ENCODE measurements at regions not wholly inside any gene's neighbourhood (a gene's known extent, or its start where the extent isn't known, plus 50 kb on each side); places are given as distances from the start of the nearest gene placed in this dataset.

GRCh38 chr1:59232216-59232615 is 64.7 kb upstream of the FGGY start:
- H3K36me3 Mint-ChIP-seq (ENCODE audit: insufficient read depth, unreplicated experiment) = no peaks in the 10 kb centered on the region
- intact Hi-C loops (cut with micrococcal nuclease; ENCODE audit: unreplicated experiment) = no loop called here
- no peak for DNase-seq
- TF ChIP-seq CTCF (IDR thresholded peaks at IDR 0.05; ENCODE audit: unreplicated experiment) = no peak
- no TSS peak for BruUV-seq (replicated peaks)
- H3K9me3 Mint-ChIP-seq (ENCODE audit: low read depth, unreplicated experiment) = no peaks in the 10 kb centered on the region
- CTCF ChIA-PET = interaction anchor here (1.1 kb wide), 1 partner anchor 9 kb away, joined by 5 read pairs; no protein-coding TSS in a partner anchor
- no peaks in the 10 kb centered on the region for H3K27me3 Mint-ChIP-seq (ENCODE audit: unreplicated experiment)
- H3K4me3 Mint-ChIP-seq (ENCODE audit: low read depth, unreplicated experiment) = no peak overlapping the region
- no peaks in the 10 kb centered on the region for H3K4me1 Mint-ChIP-seq (ENCODE audit: low read depth, unreplicated experiment)
- no peak overlapping the region for H3K27ac Mint-ChIP-seq (ENCODE audit: unreplicated experiment)

GRCh38 chr1:59233444-59233843 is 63.5 kb upstream of the FGGY start:
- no peaks in the 10 kb centered on the region for H3K27me3 Mint-ChIP-seq (ENCODE audit: unreplicated experiment)
- H3K9me3 Mint-ChIP-seq (ENCODE audit: low read depth, unreplicated experiment) = no peaks in the 10 kb centered on the region
- no peaks in the 10 kb centered on the region for H3K4me1 Mint-ChIP-seq (ENCODE audit: low read depth, unreplicated experiment)
- CTCF ChIA-PET = interaction anchor here (1.1 kb wide), 1 partner anchor 8 kb away, joined by 5 read pairs; no protein-coding TSS in a partner anchor
- intact Hi-C loops (cut with micrococcal nuclease; ENCODE audit: unreplicated experiment) = no loop called here
- no peak for DNase-seq
- no peak for TF ChIP-seq CTCF (IDR thresholded peaks at IDR 0.05; ENCODE audit: unreplicated experiment)
- no peak overlapping the region for H3K27ac Mint-ChIP-seq (ENCODE audit: unreplicated experiment)
- H3K4me3 Mint-ChIP-seq (ENCODE audit: low read depth, unreplicated experiment) = no peak overlapping the region
- H3K36me3 Mint-ChIP-seq (ENCODE audit: insufficient read depth, unreplicated experiment) = no peaks in the 10 kb centered on the region
- BruUV-seq (replicated peaks) = no TSS peak

GRCh38 chr1:59236721-59237545 is 60.0 kb upstream of the FGGY start:
- CTCF ChIA-PET = interaction anchor here (1.4 kb wide), 1 partner anchor 9 kb away, joined by 3 read pairs; no protein-coding TSS in a partner anchor
- DNase-seq = no peak
- BruUV-seq (replicated peaks) = no TSS peak
- no peaks in the 10 kb centered on the region for H3K4me1 Mint-ChIP-seq (ENCODE audit: low read depth, unreplicated experiment)
- intact Hi-C loops (cut with micrococcal nuclease; ENCODE audit: unreplicated experiment) = loop anchor here (5.0 kb wide), 1 partner anchor 1035 kb away; no protein-coding TSS in a partner anchor
- TF ChIP-seq CTCF (IDR thresholded peaks at IDR 0.05; ENCODE audit: unreplicated experiment) = no peak
- no peak overlapping the region for H3K4me3 Mint-ChIP-seq (ENCODE audit: low read depth, unreplicated experiment)
- H3K27me3 Mint-ChIP-seq (ENCODE audit: unreplicated experiment) = no peaks in the 10 kb centered on the region
- H3K27ac Mint-ChIP-seq (ENCODE audit: unreplicated experiment) = no peak overlapping the region
- no peaks in the 10 kb centered on the region for H3K36me3 Mint-ChIP-seq (ENCODE audit: insufficient read depth, unreplicated experiment)
- peaks cover 2% of the 10 kb centered on the region for H3K9me3 Mint-ChIP-seq (ENCODE audit: low read depth, unreplicated experiment)

- no peak for DNase-seq
- no peak for TF ChIP-seq CTCF (IDR thresholded peaks at IDR 0.05; ENCODE audit: unreplicated experiment)
- H3K27ac Mint-ChIP-seq (ENCODE audit: unreplicated experiment) = no peak overlapping the region
- BruUV-seq (replicated peaks) = no TSS peak
- H3K36me3 Mint-ChIP-seq (ENCODE audit: insufficient read depth, unreplicated experiment) = no peaks in the 10 kb centered on the region
- CTCF ChIA-PET = no interaction called here
- H3K27me3 Mint-ChIP-seq (ENCODE audit: unreplicated experiment) = no peaks in the 10 kb centered on the region
- H3K9me3 Mint-ChIP-seq (ENCODE audit: low read depth, unreplicated experiment) = peaks cover 2% of the 10 kb centered on the region
- intact Hi-C loops (cut with micrococcal nuclease; ENCODE audit: unreplicated experiment) = loop anchor here (5.0 kb wide), 1 partner anchor 1036 kb away; no protein-coding TSS in a partner anchor
- H3K4me3 Mint-ChIP-seq (ENCODE audit: low read depth, unreplicated experiment) = no peak overlapping the region
- H3K4me1 Mint-ChIP-seq (ENCODE audit: low read depth, unreplicated experiment) = no peaks in the 10 kb centered on the region
Observed at GRCh38 chr1:59237900-59238299, 59.0 kb upstream of the FGGY start.

Data from Calu3 (cell line).